Activated CD8-positive, alpha-beta memory T cell treated with anti-CD3 and anti-CD28 coated beads, Interleukin-2, amount 10 ng/mL, durations not matched to agents 7 days and 5 days (primary cell): ENCODE measurements at regions not wholly inside any gene's neighbourhood (a gene's known extent, or its start where the extent isn't known, plus 50 kb on each side); places are given as distances from the start of the nearest gene placed in this dataset.

ENCODE experiments used
- ATAC-seq: fragments of 150-1000 bp; cut with Tn5 transposase; one replicate; pipeline ENCODE4 v1.10.0; 2021; ENCODE audit warnings: moderate library complexity
- CTCF ChIA-PET: fragments of 350-600 bp; sonication (Branson Sonifier 250); formaldehyde crosslinking; loops from one replicate; lab custom pipeline; 2021; ENCODE audit warnings: antibody characterized with exemption; lab: Charles Lee
- DNase-seq: peaks from one replicate; pipeline ENCODE4 v3.0.0-alpha.2; 2020
- H3K27ac Mint-ChIP-seq: one replicate; pipeline ENCODE4 v1.8.0; 2021; ENCODE audit warnings: mild to moderate bottlenecking, mixed read lengths
- H3K27me3 Mint-ChIP-seq: one replicate; pipeline ENCODE4 v1.8.0; 2021; ENCODE audit warnings: mixed read lengths
- H3K36me3 Mint-ChIP-seq: one replicate; pipeline ENCODE4 v1.8.0; 2021; ENCODE audit warnings: mild to moderate bottlenecking, mixed read lengths
- H3K4me1 Mint-ChIP-seq: one replicate; pipeline ENCODE4 v1.8.0; 2021; ENCODE audit warnings: mixed read lengths
- H3K4me3 Mint-ChIP-seq: one replicate; pipeline ENCODE4 v1.8.0; 2021; ENCODE audit warnings: mild to moderate bottlenecking, moderate library complexity, mixed read lengths
- H3K9me3 Mint-ChIP-seq: one replicate; pipeline ENCODE4 v1.8.0; 2022; ENCODE audit warnings: low read depth, mixed read lengths

DNA sequence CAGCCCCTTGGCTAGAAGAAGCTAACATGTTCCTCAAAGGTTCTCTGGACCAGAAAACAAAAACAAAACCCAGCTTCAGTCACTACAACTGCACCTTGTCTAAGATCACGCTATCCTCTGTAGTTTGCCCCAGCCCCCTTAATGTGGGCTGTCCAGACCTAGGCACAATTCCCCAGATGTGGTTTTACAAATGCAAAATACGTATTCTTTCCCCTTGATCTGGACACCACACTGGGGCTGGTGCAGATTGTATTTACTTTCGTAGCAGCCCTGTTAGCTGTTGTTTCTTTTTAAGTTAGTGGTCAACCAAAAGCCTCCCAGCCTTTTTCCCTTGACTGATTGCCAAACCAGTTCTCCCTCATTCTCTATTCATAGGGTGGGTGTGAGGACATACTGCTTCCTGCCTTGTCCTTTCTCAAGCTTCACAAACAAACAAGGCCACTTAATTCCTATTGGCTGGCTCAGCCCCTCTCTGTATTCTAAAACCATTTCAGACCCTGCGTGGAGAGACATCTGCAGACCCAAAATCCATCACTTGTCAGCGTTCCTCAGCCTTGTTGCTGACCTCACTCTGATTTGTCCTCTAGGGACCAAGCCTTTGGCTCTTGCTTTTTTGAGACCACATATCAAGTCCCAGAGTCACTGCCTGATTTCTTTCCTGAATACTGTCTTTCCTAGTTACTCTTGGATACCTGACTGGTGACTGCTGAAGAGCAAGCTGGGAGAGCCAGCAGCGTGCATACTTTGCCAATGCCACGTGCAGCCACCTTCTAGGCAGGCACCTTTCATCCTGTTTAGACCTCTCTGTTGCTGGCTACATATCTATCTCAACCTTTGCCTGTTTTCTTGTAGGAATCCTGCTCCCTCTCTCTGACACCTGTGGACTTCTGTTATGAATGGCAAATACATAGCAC is 96.4 kb upstream of the RAB3GAP2 start:
- peaks cover 3% of the 10 kb centered on the region for H3K27me3 Mint-ChIP-seq
- no peaks in the 10 kb centered on the region for H3K9me3 Mint-ChIP-seq
- DNase-seq: no peak
- H3K4me3 Mint-ChIP-seq: no peak overlapping the region
- H3K27ac Mint-ChIP-seq: no peak overlapping the region
- ATAC-seq: no peak
- CTCF ChIA-PET: no interaction called here
- no peaks in the 10 kb centered on the region for H3K4me1 Mint-ChIP-seq
- no peaks in the 10 kb centered on the region for H3K36me3 Mint-ChIP-seq

DNA sequence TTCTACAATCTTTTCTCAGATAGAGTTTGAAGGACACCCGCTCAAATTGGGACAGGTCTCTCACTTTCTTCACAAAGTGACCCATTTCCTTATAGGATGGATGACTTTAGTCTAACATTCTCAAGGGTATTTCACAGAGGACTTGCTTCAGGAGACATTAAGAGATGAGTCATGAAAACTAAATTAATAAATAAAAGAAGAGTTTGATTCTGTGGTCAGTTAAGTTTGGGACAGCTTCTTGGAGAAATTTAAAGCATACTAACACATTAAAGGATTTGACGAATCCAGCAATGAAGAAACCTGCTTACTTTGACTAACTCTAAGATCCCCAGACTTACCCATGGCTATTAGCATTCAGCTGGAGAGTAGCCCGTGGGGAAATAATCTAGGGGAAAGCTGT is 95.6 kb upstream of the RAB3GAP2 start:
- Mint-ChIP-seq H3K27ac (no peak overlapping the region), H3K27me3 (peaks cover 3% of the 10 kb centered on the region), H3K36me3 (no peaks in the 10 kb centered on the region), H3K9me3 (no peaks in the 10 kb centered on the region), H3K4me3 (no peak overlapping the region), H3K4me1 (no peaks in the 10 kb centered on the region)
- CTCF ChIA-PET: no interaction called here
- ATAC-seq (no peak), DNase-seq (no peak)

GRCh38 chr1:220366269-220366668 is 94.0 kb upstream of the RAB3GAP2 start:
- Mint-ChIP-seq H3K4me3 (no peak overlapping the region), H3K27ac (no peak overlapping the region), H3K27me3 (peaks cover 8% of the 10 kb centered on the region), H3K36me3 (no peaks in the 10 kb centered on the region), H3K4me1 (no peaks in the 10 kb centered on the region), H3K9me3 (no peaks in the 10 kb centered on the region)
- CTCF ChIA-PET: no interaction called here
- no peak for ATAC-seq
- no peak for DNase-seq

DNA sequence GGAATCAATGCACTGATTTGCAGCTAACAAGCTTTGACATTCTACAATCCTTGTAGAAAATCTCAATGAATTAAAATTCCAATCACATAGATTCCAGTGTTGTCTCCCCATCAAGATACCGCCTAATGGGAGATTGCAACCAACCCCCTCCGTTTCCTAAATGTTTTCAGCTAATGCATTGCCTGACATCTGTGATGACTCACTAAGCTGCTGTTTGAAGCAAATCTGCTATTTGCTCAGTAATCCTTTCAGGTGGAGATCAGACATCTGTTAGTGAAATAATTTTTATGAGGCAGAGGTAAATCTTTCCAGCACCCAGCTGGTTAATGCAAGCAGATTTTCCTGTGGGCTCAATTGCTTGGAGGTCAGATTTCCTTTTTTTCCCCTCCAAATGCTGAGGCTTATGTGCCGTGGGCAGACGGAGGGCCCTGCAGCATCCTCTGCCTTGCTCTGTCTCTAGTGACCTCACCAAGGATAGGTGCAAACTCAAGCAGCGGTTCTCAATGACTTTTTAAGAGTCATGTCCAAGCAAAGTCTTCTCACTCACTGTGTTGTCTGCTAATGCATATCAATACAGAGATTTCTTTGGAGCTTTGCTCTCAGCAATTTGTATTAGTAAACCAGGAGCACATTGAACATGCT is 91.1 kb upstream of the RAB3GAP2 start:
- Mint-ChIP-seq H3K36me3 (no peaks in the 10 kb centered on the region), H3K4me3 (no peak overlapping the region), H3K27me3 (peaks cover 6% of the 10 kb centered on the region), H3K27ac (no peak overlapping the region), H3K9me3 (no peaks in the 10 kb centered on the region), H3K4me1 (no peaks in the 10 kb centered on the region)
- DNase-seq (no peak), ATAC-seq (no peak)
- CTCF ChIA-PET: no interaction called here

- Mint-ChIP-seq H3K4me1 (no peaks in the 10 kb centered on the region), H3K27me3 (peaks cover 9% of the 10 kb centered on the region), H3K27ac (no peak overlapping the region), H3K4me3 (no peak overlapping the region), H3K36me3 (no peaks in the 10 kb centered on the region), H3K9me3 (no peaks in the 10 kb centered on the region)
- CTCF ChIA-PET: no interaction called here
- ATAC-seq (no peak), DNase-seq (no peak)
Observed at GRCh38 chr1:220356981-220357850, 85.0 kb upstream of the RAB3GAP2 start.

DNA sequence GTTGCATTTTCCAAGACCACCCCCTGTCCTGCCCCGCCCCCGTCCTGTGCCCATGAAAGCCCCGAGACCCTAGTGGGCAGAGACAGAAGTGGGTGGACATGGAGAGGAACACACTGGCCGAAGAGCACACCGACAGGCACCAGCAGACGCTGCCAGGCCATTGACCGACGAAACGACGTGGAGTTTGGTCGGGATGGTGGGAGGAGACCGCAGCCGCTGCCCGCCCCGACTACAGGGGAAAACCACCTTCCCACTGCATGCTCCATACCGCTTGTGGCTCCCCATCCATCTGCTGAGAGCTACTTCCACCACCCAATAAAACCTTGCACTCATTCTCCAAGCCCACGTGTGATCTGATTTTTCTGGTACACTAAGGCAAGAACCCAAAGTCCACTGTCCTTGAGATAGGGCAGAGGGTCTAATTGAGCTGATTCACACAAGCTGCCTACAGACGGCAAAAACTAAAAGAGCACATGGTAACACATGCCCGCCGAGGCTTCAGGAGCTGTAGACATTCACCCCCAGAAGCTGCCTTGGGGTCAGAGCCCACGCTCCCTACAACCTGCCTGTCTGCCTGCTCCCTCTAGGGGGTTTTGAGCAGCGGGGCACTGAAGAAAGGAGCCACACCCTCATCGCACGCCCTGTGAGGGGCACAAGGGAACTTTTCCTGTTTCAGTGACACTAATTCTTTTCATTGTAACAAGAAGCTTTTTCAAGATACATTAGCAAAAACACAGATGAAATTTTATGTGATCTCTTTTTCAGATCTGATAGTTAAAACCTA is 81.2 kb upstream of the RAB3GAP2 start:
- DNase-seq (no peak), ATAC-seq (no peak)
- Mint-ChIP-seq H3K36me3 (no peaks in the 10 kb centered on the region), H3K4me3 (no peak overlapping the region), H3K27me3 (peaks cover 14% of the 10 kb centered on the region), H3K4me1 (no peaks in the 10 kb centered on the region), H3K27ac (no peak overlapping the region), H3K9me3 (no peaks in the 10 kb centered on the region)
- CTCF ChIA-PET: no interaction called here

- Mint-ChIP-seq H3K36me3 (no peaks in the 10 kb centered on the region), H3K27ac (no peak overlapping the region), H3K27me3 (peaks cover 17% of the 10 kb centered on the region), H3K9me3 (no peaks in the 10 kb centered on the region), H3K4me3 (no peak overlapping the region), H3K4me1 (no peaks in the 10 kb centered on the region)
- CTCF ChIA-PET: no interaction called here
- DNase-seq (no peak), ATAC-seq (no peak)
Observed at GRCh38 chr1:220348211-220348610, 76.0 kb upstream of the RAB3GAP2 start.

DNA sequence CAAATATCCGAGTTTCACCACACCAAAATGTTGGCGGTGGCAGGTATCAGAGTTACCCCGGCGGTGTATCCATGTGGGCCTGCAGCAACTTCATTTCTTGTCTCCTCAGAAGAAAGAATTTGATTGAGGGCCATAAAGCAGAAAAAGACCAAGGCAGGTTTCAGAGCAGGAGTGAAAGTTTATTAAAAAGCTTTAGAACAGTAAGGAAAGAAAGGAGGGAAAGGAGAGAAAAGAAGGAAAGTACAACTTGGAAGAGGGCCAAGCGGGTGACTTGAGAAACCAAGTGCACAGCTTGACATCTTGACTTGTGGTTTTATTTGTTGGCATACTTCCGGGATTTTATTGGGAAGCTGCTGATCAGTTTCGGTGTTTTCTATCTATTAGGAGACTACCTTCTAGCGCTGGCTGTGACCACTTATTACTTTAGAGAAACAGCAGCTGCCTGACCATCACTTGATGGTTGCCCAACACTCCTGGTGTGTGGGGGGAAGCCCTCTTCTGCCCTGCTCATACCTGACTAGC is 75.5 kb upstream of the RAB3GAP2 start:
- CTCF ChIA-PET: no interaction called here
- ATAC-seq (no peak), DNase-seq (no peak)
- peaks cover 14% of the 10 kb centered on the region for H3K27me3 Mint-ChIP-seq
- H3K4me3 Mint-ChIP-seq: no peak overlapping the region
- H3K36me3 Mint-ChIP-seq: no peaks in the 10 kb centered on the region
- H3K27ac Mint-ChIP-seq: no peak overlapping the region
- H3K9me3 Mint-ChIP-seq: no peaks in the 10 kb centered on the region
- no peaks in the 10 kb centered on the region for H3K4me1 Mint-ChIP-seq

DNA sequence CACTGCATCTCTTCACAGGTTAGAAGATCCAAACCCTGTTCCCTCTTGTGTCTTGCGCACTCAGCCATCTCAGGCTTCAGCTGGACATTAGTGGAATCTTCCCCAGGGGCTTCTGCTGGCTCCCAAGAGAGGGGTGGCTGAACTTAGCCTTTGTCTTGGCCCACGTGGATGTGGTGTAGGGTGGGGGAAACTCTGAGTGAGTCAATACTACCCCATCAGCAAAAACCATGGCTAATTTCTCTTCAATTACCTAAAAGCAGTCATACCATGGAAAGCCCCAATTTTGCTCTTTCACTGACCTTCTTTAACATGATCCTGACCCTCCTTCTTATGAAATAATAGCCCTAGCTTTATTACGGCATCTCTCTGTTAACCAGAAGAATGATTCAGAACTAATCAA is 72.5 kb upstream of the RAB3GAP2 start:
- CTCF ChIA-PET: no interaction called here
- H3K4me3 Mint-ChIP-seq: no peak overlapping the region
- H3K9me3 Mint-ChIP-seq: no peaks in the 10 kb centered on the region
- no peaks in the 10 kb centered on the region for H3K36me3 Mint-ChIP-seq
- peaks cover 8% of the 10 kb centered on the region for H3K27me3 Mint-ChIP-seq
- DNase-seq: no peak
- no peak for ATAC-seq
- H3K4me1 Mint-ChIP-seq: no peaks in the 10 kb centered on the region
- no peak overlapping the region for H3K27ac Mint-ChIP-seq

DNA sequence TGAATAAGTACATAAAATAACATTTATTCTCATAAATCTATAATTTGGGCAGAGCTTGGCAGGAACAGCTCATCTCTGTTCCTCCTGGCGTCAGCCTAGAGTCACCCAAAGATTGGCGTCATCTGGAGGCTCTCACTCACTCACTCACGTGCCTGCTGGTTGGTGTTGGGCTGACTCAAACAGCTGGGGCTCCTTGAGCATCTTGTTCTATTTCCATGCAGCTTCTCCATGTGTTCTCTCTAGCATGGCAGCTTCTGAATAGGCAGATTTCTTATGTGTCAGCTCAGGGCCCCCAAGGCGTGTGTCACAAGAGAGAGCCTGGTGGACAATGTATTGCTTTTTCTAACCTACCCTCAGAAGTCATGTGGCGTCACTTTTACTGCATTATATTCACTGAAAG is 70.6 kb upstream of the RAB3GAP2 start:
- H3K4me3 Mint-ChIP-seq: no peak overlapping the region

GRCh38 chr1:220341126-220341525 is 68.9 kb upstream of the RAB3GAP2 start:
- Mint-ChIP-seq H3K4me3 (no peak overlapping the region), H3K9me3 (no peaks in the 10 kb centered on the region), H3K27ac (no peak overlapping the region), H3K27me3 (peaks cover 4% of the 10 kb centered on the region), H3K4me1 (no peaks in the 10 kb centered on the region), H3K36me3 (no peaks in the 10 kb centered on the region)
- no peak for DNase-seq
- ATAC-seq: no peak
- CTCF ChIA-PET: no interaction called here

More for the DNA sequence above, 70.6 kb upstream of the RAB3GAP2 start:
- Mint-ChIP-seq H3K27me3 (peaks cover 10% of the 10 kb centered on the region), H3K9me3 (no peaks in the 10 kb centered on the region), H3K27ac (no peak overlapping the region), H3K36me3 (no peaks in the 10 kb centered on the region), H3K4me1 (no peaks in the 10 kb centered on the region)
- no peak for DNase-seq
- no peak for ATAC-seq
- CTCF ChIA-PET: no interaction called here

DNA sequence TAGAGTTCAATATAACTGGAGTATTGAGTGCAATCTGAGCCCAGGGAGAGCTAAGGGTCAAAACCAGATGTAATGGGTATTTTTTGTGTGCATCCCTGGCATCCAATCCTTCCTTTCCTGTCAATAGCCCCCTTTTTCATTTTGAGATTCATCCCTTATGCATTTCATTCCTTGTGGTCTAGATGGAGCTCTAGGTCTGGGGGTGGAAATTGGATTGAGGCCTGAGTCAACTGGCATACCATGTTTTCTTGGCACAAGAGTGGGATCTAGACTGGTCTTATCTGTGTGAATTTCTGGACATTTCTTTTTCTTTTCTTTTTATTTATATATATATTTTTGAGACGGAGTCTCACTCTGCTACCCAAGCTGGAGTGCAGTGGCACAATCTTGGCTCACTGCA is 67.3 kb upstream of the RAB3GAP2 start:
- Mint-ChIP-seq H3K36me3 (no peaks in the 10 kb centered on the region), H3K4me1 (no peaks in the 10 kb centered on the region), H3K27ac (no peak overlapping the region), H3K4me3 (no peak overlapping the region), H3K27me3 (peaks cover 4% of the 10 kb centered on the region), H3K9me3 (no peaks in the 10 kb centered on the region)
- ATAC-seq: no peak
- CTCF ChIA-PET: no interaction called here
- DNase-seq: no peak

GRCh38 chr1:220338759-220339158 is 66.5 kb upstream of the RAB3GAP2 start:
- DNase-seq (no peak), ATAC-seq (no peak)
- Mint-ChIP-seq H3K9me3 (no peaks in the 10 kb centered on the region), H3K36me3 (no peaks in the 10 kb centered on the region), H3K27me3 (peaks cover 4% of the 10 kb centered on the region), H3K4me1 (no peaks in the 10 kb centered on the region), H3K27ac (no peak overlapping the region), H3K4me3 (no peak overlapping the region)
- CTCF ChIA-PET: no interaction called here
